ENCODE measurements at regions not wholly inside any gene's neighbourhood (a gene's known extent, or its start where the extent isn't known, plus 50 kb on each side); places are given as distances from the start of the nearest gene placed in this dataset.

DNA sequence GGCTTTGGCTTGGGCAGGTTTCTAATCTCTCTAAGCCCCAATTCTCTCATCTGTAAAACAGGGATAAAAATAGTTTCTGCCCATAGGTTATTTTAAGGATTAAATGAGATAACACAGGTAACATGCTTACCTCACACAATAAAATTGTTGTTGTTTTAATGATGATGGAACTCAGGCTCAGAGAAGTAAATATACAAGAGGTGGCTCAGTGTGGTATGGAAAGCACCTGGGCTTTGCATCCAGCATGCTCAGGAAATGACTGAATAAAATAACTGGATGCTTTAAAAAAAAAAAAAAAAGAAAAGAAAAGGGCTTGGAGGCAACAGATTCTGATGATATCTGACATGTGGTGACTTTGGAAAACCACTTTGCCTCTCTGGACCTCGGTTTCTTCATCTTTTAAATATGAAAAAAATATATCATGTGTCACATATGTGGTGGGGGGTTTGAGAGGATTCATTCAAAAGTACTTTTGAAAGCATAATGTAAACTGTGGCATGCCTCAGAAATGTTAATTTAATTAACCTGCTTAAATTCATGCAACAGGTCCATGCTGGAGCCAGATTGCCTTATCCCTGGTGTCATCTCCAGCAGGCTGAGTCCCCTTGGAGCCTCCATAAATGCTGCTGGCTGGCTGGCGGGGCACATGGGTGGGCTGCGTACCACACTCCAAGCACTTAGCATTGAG is 112.8 kb upstream of the CDC42EP3 start:
- H3K9me3 ChIP-seq = peaks cover 0 to 25% (median 18%) of the 10 kb centered on the region in 8 donors
- H3K36me3 ChIP-seq = no peaks in the 10 kb centered on the region
- no peak overlapping the region for H3K27ac ChIP-seq
- WGBS, 5 donors = 76 to 86% (median 80%) methylated on average over 3 of the region's 3 CpGs
- DNase-seq = no peak
- TF ChIP-seq POLR2A (IDR thresholded peaks at IDR 0.05) = no peak
- TF ChIP-seq, protein P1, sequence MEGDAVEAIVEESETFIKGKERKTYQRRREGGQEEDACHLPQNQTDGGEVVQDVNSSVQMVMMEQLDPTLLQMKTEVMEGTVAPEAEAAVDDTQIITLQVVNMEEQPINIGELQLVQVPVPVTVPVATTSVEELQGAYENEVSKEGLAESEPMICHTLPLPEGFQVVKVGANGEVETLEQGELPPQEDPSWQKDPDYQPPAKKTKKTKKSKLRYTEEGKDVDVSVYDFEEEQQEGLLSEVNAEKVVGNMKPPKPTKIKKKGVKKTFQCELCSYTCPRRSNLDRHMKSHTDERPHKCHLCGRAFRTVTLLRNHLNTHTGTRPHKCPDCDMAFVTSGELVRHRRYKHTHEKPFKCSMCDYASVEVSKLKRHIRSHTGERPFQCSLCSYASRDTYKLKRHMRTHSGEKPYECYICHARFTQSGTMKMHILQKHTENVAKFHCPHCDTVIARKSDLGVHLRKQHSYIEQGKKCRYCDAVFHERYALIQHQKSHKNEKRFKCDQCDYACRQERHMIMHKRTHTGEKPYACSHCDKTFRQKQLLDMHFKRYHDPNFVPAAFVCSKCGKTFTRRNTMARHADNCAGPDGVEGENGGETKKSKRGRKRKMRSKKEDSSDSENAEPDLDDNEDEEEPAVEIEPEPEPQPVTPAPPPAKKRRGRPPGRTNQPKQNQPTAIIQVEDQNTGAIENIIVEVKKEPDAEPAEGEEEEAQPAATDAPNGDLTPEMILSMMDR (IDR thresholded peaks at IDR 0.05 in 8 of 11, conservative IDR thresholded peaks at IDR 0.05 in 3 of 11) = no peak
- TF ChIP-seq POLR2AphosphoS5 (IDR thresholded peaks at IDR 0.05) = no peak
- H3K27me3 ChIP-seq (replicated peaks in 1 of 7) = no peaks in the 10 kb centered on the region
- intact Hi-C loops (cut with DNase I; ENCODE audit: low total_unique reads) = no loop called here
- H3K4me3 ChIP-seq = no peak overlapping the region
- peaks cover 0 to 8% (median 0%) of the 10 kb centered on the region in 6 donors for H3K4me1 ChIP-seq

DNA sequence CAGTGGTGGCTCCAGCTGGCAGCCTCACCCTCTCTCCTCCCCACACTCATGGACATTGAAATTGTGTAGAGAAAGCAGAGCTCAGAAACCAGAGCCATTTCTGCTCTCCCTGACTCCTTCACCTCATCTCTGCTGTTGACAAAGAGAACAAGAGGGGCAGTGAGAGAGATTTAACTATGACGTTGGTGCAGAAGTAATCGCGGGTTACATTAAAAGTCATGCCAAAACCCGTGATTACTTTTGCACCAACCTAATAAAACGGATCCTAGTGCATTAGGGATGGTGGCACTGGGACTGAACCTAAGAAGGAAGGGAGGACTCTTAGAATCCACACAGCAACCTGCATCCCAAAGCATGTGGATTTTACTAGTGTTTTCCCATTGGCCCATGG is 113.3 kb upstream of the CDC42EP3 start:
- Histone ChIP-seq H3K27ac (no peak overlapping the region), H3K27me3 (replicated peaks in 1 of 7) (no peaks in the 10 kb centered on the region), H3K4me3 (no peak overlapping the region), H3K4me1 (peaks cover 0 to 8% (median 0%) of the 10 kb centered on the region in 6 donors), H3K36me3 (no peaks in the 10 kb centered on the region), H3K9me3 (peaks cover 0 to 27% (median 18%) of the 10 kb centered on the region in 8 donors)
- DNase-seq = no peak
- 87 to 99% (median 92%) methylated on average over 5 of the region's 5 CpGs for WGBS, 5 donors
- TF ChIP-seq, protein P1 (IDR thresholded peaks at IDR 0.05 in 8 of 11, conservative IDR thresholded peaks at IDR 0.05 in 3 of 11) = no peak
- TF ChIP-seq POLR2A (IDR thresholded peaks at IDR 0.05) (no peak), POLR2AphosphoS5 (IDR thresholded peaks at IDR 0.05) (no peak)
- intact Hi-C loops (cut with DNase I; ENCODE audit: low total_unique reads) = no loop called here

DNA sequence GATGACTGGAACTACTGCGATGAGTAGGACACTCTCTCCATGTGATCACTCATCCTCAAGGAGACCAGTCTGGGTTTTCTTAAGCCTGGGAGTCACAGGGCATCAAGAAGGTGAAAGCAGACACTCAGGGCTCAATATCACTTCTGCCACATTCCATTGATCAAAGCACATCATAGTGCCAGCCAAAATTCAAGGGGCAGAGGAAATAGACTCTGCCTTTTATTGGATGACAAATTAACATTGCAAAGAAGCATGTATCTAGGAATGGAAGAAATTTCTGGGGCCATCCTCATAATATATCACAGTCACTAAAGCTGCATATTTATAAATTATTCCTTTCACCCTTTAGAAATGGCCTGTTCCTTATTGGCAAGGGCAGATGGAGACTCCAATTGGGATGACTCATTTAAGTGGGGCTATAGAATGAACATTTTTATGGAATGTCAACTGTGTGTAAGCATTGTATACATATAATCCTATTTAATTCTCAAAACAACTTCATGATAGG is 114.8 kb upstream of the CDC42EP3 start:
- Histone ChIP-seq H3K9me3 (peaks cover 0 to 27% (median 18%) of the 10 kb centered on the region in 8 donors), H3K4me1 (peaks cover 0 to 8% (median 0%) of the 10 kb centered on the region in 6 donors), H3K36me3 (no peaks in the 10 kb centered on the region), H3K27ac (no peak overlapping the region), H3K27me3 (replicated peaks in 1 of 7) (no peaks in the 10 kb centered on the region), H3K4me3 (no peak overlapping the region)
- TF ChIP-seq POLR2AphosphoS5 (IDR thresholded peaks at IDR 0.05) (no peak), POLR2A (IDR thresholded peaks at IDR 0.05) (no peak)
- TF ChIP-seq, protein P1 (IDR thresholded peaks at IDR 0.05 in 8 of 11, conservative IDR thresholded peaks at IDR 0.05 in 3 of 11) = no peak
- 95 to 100% (median 100%) methylated on average over 1 of the region's 1 CpG for WGBS, 5 donors
- DNase-seq = no peak
- intact Hi-C loops (cut with DNase I; ENCODE audit: low total_unique reads) = no loop called here

DNA sequence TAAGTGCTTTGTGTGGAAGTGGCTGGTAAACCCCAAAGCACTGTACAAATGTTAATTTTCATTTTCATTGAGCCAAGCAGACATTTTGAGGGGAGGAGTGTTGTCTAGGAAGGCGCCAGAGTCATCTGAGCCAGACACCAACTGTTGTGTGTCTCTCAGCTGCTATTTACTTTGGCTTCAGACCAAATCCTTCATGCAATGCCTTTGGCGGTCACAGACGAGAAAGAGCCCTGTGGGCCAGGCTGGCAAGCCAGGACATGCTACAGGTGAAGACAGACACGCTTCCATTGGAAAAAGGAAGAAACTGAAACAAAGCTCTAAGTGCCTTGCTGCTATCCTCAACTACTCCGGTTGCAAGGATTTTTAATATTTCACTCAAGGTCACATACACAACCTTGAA is 115.4 kb upstream of the CDC42EP3 start:
- intact Hi-C loops (cut with DNase I; ENCODE audit: low total_unique reads) = no loop called here

More for the DNA sequence above, 115.4 kb upstream of the CDC42EP3 start:
- H3K9me3 ChIP-seq = peaks cover 0 to 27% (median 18%) of the 10 kb centered on the region in 8 donors
- H3K36me3 ChIP-seq = no peaks in the 10 kb centered on the region
- 71 to 87% (median 77%) methylated on average over 5 of the region's 5 CpGs for whole genome bisulfite sequencing, 5 donors
- no peak overlapping the region for H3K27ac ChIP-seq
- no peak overlapping the region for H3K4me3 ChIP-seq
- peaks cover 0 to 8% (median 0%) of the 10 kb centered on the region in 6 donors for H3K4me1 ChIP-seq
- TF ChIP-seq POLR2AphosphoS5 (IDR thresholded peaks at IDR 0.05) (no peak), POLR2A (IDR thresholded peaks at IDR 0.05) (no peak)
- TF ChIP-seq, protein P1 (IDR thresholded peaks at IDR 0.05 in 8 of 11, conservative IDR thresholded peaks at IDR 0.05 in 3 of 11) = no peak
- DNase-seq = no peak
- H3K27me3 ChIP-seq (replicated peaks in 1 of 7) = no peaks in the 10 kb centered on the region
